GM12878 (cell line): ENCODE measurements at regions not wholly inside any gene's neighbourhood (a gene's known extent, or its start where the extent isn't known, plus 50 kb on each side); places are given as distances from the start of the nearest gene placed in this dataset.

ENCODE experiments used
- ATAC-seq: fragments of 200-7000 bp; cut with Tn5 transposase; 3 replicates; pipeline ENCODE4 v1.9.1; 2020; ENCODE audit warnings: mild to moderate bottlenecking, moderate library complexity
- BruUV-seq: library from RNA; stranded (reverse); fragments of 400-500 nt; replicated peaks from 2 replicates; lab custom pipeline; 2021; lab: Mats Ljungman, UMichigan
- CTCF ChIA-PET: fragments of 300-600 bp; sonication (Branson Sonifier 250); formaldehyde crosslinking; extraction: SDS; loops from one replicate; lab custom pipeline; 2021; ENCODE audit warnings: inconsistent platforms; lab: Yijun Ruan, JAX
- POLR2A ChIA-PET: fragments of 350-600 bp; formaldehyde crosslinking; extraction: SDS; loops from one replicate; lab custom pipeline; 2021; ENCODE audit warnings: inconsistent platforms; lab: Charles Lee
- RAD21 ChIA-PET: fragments of 300-600 bp; sonication (Branson Sonifier 250); formaldehyde crosslinking; loops from one replicate; lab custom pipeline; 2023; ENCODE audit warnings: antibody characterized with exemption; ENCODE audit not compliant: unreplicated experiment; lab: Charles Lee
- SMC1A ChIA-PET: fragments of 300-600 bp; sonication (Branson Sonifier 250); formaldehyde crosslinking; loops from one replicate; lab custom pipeline; 2023; ENCODE audit not compliant: unreplicated experiment, uncharacterized antibody; lab: Charles Lee
- DNase-seq: peaks from one replicate; pipeline ENCODE4 v3.0.0-alpha.2; 2011; ENCODE audit warnings: low read depth, low spot score
- FAIRE-seq: peaks from 3 replicates; lab custom pipeline; 2011; peaks lifted over from hg19 to GRCh38; lab: Jason Lieb, UNC
- H2AFZ ChIP-seq: 2 replicates; pipeline ENCODE4 v1.6.0; 2011; ENCODE audit warnings: low read depth, low read length, control low read depth; ENCODE audit not compliant: control insufficient read depth
- H3K27ac ChIP-seq: 2 replicates; pipeline ENCODE4 v1.5.1; 2011; ENCODE audit warnings: control low read depth; ENCODE audit not compliant: control insufficient read depth, insufficient read depth
- H3K27me3 ChIP-seq, 2 experiments: replicated peaks in 1 of 2; 2 replicates each; pipeline versions ENCODE4 v1.6.0 to v1.6.1; 2011; ENCODE audit warnings: low read length in 1 of 2; ENCODE audit not compliant: control insufficient read depth in 2 of 2, insufficient read depth in 2 of 2
- H3K36me3 ChIP-seq, 2 experiments: 2 replicates each; pipeline ENCODE4 v1.5.1; 2011; ENCODE audit warnings: low read length in 1 of 2; ENCODE audit not compliant: control insufficient read depth in 2 of 2, insufficient read depth in 2 of 2
- H3K4me1 ChIP-seq: 2 replicates; pipeline ENCODE4 v1.6.1; 2011; ENCODE audit warnings: mild to moderate bottlenecking, low read length, moderate library complexity, mixed read lengths; ENCODE audit not compliant: control insufficient read depth, insufficient read depth
- H3K4me2 ChIP-seq: 2 replicates; pipeline ENCODE4 v1.6.0; 2011; ENCODE audit warnings: control low read depth; ENCODE audit not compliant: control insufficient read depth, insufficient read depth
- H3K4me3 ChIP-seq: fragments of 200-600 bp; sonication (generic); 2 replicates; pipeline ENCODE4 v1.5.1; 2016
- H3K79me2 ChIP-seq: 2 replicates; pipeline ENCODE4 v1.6.0; 2011; ENCODE audit warnings: low read length; ENCODE audit not compliant: control insufficient read depth, insufficient read depth
- H3K9ac ChIP-seq: 2 replicates; pipeline ENCODE4 v1.8.0; 2011; ENCODE audit warnings: low read length, control low read depth, mixed read lengths; ENCODE audit not compliant: control insufficient read depth, insufficient read depth
- H3K9me3 ChIP-seq: replicated peaks from 3 replicates; pipeline ENCODE4 v1.5.1; 2011; ENCODE audit warnings: mild to moderate bottlenecking, low read length; ENCODE audit not compliant: control insufficient read depth, insufficient read depth
- H4K20me1 ChIP-seq: 2 replicates; pipeline ENCODE4 v1.6.0; 2011; ENCODE audit not compliant: control insufficient read depth, insufficient read depth
- CREB1 ChIP-seq: IDR thresholded peaks from 2 replicates; pipeline ENCODE4 v1.6.1; 2012; ENCODE audit warnings: low read depth, mild to moderate bottlenecking, inconsistent platforms
- CTCF ChIP-seq, 3 experiments: IDR thresholded peaks in 2 of 3; conservative IDR thresholded peaks in 1 of 3; 2 replicates each; pipeline ENCODE4 v1.5.1; 2011; ENCODE audit warnings: low read depth in 3 of 3, low read length in 3 of 3, mild to moderate bottlenecking in 3 of 3, control low read depth in 2 of 3, moderate library complexity in 2 of 3, inconsistent platforms in 1 of 3, mixed read lengths in 1 of 3; ENCODE audit not compliant: control insufficient read depth in 2 of 3, insufficient read depth in 1 of 3; ENCODE audit errors: extremely low read depth in 1 of 3
- EP300 ChIP-seq, 2 experiments: fragments of 150-350 bp in 1 of 2; IDR thresholded peaks; 2 replicates each; pipeline ENCODE4 v1.6.1; 2011 to 2012; ENCODE audit warnings: low read depth in 2 of 2, low read length in 2 of 2, borderline replicate concordance in 1 of 2, improper control_type of control experiment in 1 of 2, inconsistent platforms in 1 of 2; ENCODE audit not compliant: control insufficient read depth in 1 of 2
- HSF1 ChIP-seq: fragments of 150-350 bp; IDR thresholded peaks from 2 replicates; pipeline ENCODE4 v1.6.1; 2014; ENCODE audit warnings: mild to moderate bottlenecking, low read depth, low read length
- KDM1A ChIP-seq: fragments of 200-600 bp; sonication (generic); IDR thresholded peaks from 2 replicates; pipeline ENCODE4 v1.6.1; 2016; ENCODE audit warnings: borderline replicate concordance
- PML ChIP-seq: IDR thresholded peaks from 2 replicates; pipeline ENCODE4 v1.6.1; 2012; ENCODE audit warnings: low read length, inconsistent platforms
- SPI1 ChIP-seq: IDR thresholded peaks from 2 replicates; pipeline ENCODE4 v1.6.1; 2011; ENCODE audit warnings: low read depth, mild to moderate bottlenecking, low read length, moderate library complexity, borderline replicate concordance; ENCODE audit not compliant: insufficient read depth
- STAT3 ChIP-seq: IDR thresholded peaks from 2 replicates; pipeline ENCODE4 v1.6.1; 2011; ENCODE audit warnings: low read depth, low read length, improper control_type of control experiment
- USF1 ChIP-seq: IDR thresholded peaks from 2 replicates; pipeline ENCODE4 v1.6.1; 2011; ENCODE audit warnings: borderline replicate concordance, low read depth, mild to moderate bottlenecking, moderate library complexity, mixed read lengths, low read length; ENCODE audit not compliant: insufficient read depth; ENCODE audit errors: extremely low read length
- ZNF384 ChIP-seq: IDR thresholded peaks from 2 replicates; pipeline ENCODE4 v1.6.1; 2012; ENCODE audit warnings: low read depth, mild to moderate bottlenecking, low read length, improper control_type of control experiment, borderline replicate concordance
- in situ Hi-C: fragments of 300-500 bp; cut with MboI; formaldehyde crosslinking; loops from 9 replicates; pipeline ENCODE4 v1.14.3; 2018; ENCODE audit warnings: mixed read lengths
- intact Hi-C: fragments of 100-400 bp; cut with micrococcal nuclease; formaldehyde crosslinking; loops from one replicate; pipeline ENCODE4 v1.14.2; 2022; ENCODE audit not compliant: unreplicated experiment
- TF ChIP-seq, protein P1 (sequence below): fragments of 450-650 bp; conservative IDR thresholded peaks from 2 replicates; pipeline ENCODE4 v1.6.1; 2017; ENCODE audit warnings: mild to moderate bottlenecking, moderate library complexity
- TF ChIP-seq, protein P2 (sequence below): IDR thresholded peaks from 2 replicates; pipeline ENCODE4 v1.6.1; 2012; ENCODE audit warnings: improper control_type of control experiment, low read depth, low read length; ENCODE audit not compliant: insufficient replicate concordance

- ATAC-seq (no peak), FAIRE-seq (no peak), DNase-seq (no peak)
- Histone ChIP-seq H4K20me1 (no peaks in the 10 kb centered on the region), H3K4me1 (no peaks in the 10 kb centered on the region), H3K4me3 (no peak overlapping the region), H3K27me3 (no peaks in the 10 kb centered on the region), H3K9me3 (no peaks in the 10 kb centered on the region), H2AFZ (no peak overlapping the region), H3K36me3 (no peaks in the 10 kb centered on the region), H3K4me2 (no peak overlapping the region), H3K79me2 (no peaks in the 10 kb centered on the region), H3K9ac (no peak overlapping the region), H3K27ac (no peak overlapping the region)
- in situ Hi-C loops = no loop called here
- intact Hi-C loops = no loop called here
- ChIA-PET CTCF (interaction anchor here (0.6 kb wide), 1 partner anchor 76 kb away, joined by 5 read pairs; no protein-coding TSS in a partner anchor), POLR2A (no interaction called here), SMC1A (interaction anchor here (0.7 kb wide), 1 partner anchor 60 kb away, joined by 3 read pairs; no protein-coding TSS in a partner anchor), RAD21 (no interaction called here)
- no TSS peak for BruUV-seq
- TF ChIP-seq EP300 (IDR thresholded peaks at IDR 0.05; ENCODE audit: borderline replicate concordance in 1 of 2, control insufficient read depth in 1 of 2, low read depth in 2 of 2, low read length in 2 of 2) = no peak
- no peak for TF ChIP-seq CTCF (IDR thresholded peaks at IDR 0.05 in 2 of 3, conservative IDR thresholded peaks at IDR 0.05 in 1 of 3; ENCODE audit: control insufficient read depth in 2 of 3, extremely low read depth in 1 of 3, insufficient read depth in 1 of 3, low read depth in 3 of 3, low read length in 3 of 3)
- TF ChIP-seq, protein P1, sequence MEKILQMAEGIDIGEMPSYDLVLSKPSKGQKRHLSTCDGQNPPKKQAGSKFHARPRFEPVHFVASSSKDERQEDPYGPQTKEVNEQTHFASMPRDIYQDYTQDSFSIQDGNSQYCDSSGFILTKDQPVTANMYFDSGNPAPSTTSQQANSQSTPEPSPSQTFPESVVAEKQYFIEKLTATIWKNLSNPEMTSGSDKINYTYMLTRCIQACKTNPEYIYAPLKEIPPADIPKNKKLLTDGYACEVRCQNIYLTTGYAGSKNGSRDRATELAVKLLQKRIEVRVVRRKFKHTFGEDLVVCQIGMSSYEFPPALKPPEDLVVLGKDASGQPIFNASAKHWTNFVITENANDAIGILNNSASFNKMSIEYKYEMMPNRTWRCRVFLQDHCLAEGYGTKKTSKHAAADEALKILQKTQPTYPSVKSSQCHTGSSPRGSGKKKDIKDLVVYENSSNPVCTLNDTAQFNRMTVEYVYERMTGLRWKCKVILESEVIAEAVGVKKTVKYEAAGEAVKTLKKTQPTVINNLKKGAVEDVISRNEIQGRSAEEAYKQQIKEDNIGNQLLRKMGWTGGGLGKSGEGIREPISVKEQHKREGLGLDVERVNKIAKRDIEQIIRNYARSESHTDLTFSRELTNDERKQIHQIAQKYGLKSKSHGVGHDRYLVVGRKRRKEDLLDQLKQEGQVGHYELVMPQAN = no peak
- no peak for TF ChIP-seq HSF1
- TF ChIP-seq, protein P2, sequence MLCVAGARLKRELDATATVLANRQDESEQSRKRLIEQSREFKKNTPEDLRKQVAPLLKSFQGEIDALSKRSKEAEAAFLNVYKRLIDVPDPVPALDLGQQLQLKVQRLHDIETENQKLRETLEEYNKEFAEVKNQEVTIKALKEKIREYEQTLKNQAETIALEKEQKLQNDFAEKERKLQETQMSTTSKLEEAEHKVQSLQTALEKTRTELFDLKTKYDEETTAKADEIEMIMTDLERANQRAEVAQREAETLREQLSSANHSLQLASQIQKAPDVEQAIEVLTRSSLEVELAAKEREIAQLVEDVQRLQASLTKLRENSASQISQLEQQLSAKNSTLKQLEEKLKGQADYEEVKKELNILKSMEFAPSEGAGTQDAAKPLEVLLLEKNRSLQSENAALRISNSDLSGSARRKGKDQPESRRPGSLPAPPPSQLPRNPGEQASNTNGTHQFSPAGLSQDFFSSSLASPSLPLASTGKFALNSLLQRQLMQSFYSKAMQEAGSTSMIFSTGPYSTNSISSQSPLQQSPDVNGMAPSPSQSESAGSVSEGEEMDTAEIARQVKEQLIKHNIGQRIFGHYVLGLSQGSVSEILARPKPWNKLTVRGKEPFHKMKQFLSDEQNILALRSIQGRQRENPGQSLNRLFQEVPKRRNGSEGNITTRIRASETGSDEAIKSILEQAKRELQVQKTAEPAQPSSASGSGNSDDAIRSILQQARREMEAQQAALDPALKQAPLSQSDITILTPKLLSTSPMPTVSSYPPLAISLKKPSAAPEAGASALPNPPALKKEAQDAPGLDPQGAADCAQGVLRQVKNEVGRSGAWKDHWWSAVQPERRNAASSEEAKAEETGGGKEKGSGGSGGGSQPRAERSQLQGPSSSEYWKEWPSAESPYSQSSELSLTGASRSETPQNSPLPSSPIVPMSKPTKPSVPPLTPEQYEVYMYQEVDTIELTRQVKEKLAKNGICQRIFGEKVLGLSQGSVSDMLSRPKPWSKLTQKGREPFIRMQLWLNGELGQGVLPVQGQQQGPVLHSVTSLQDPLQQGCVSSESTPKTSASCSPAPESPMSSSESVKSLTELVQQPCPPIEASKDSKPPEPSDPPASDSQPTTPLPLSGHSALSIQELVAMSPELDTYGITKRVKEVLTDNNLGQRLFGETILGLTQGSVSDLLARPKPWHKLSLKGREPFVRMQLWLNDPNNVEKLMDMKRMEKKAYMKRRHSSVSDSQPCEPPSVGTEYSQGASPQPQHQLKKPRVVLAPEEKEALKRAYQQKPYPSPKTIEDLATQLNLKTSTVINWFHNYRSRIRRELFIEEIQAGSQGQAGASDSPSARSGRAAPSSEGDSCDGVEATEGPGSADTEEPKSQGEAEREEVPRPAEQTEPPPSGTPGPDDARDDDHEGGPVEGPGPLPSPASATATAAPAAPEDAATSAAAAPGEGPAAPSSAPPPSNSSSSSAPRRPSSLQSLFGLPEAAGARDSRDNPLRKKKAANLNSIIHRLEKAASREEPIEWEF = no peak
- no peak for TF ChIP-seq PML
- TF ChIP-seq USF1 = no peak
- TF ChIP-seq STAT3 = no peak
- TF ChIP-seq KDM1A = no peak
- TF ChIP-seq SPI1 = no peak
- no peak for TF ChIP-seq ZNF384
- no peak for TF ChIP-seq CREB1
Measured at GRCh38 chrX:126985027-126985426, 165.5 kb downstream of the PRR32 start.
